Smooth muscle cell (in vitro differentiated cells): ENCODE measurements at regions not wholly inside any gene's neighbourhood (a gene's known extent, or its start where the extent isn't known, plus 50 kb on each side); places are given as distances from the start of the nearest gene placed in this dataset.

Source experiments
- DNase-seq: peaks from one replicate; lab custom pipeline; 2025; ENCODE audit not compliant: unreplicated experiment; lab: John Stamatoyannopoulos, UW
- H2AFZ ChIP-seq: fragments of 200-600 bp; sonication (generic); 2 replicates; pipeline ENCODE4 v1.6.0; 2016; ENCODE audit warnings: antibody characterized with exemption, low read depth, mild to moderate bottlenecking
- H3F3A ChIP-seq: fragments of 200-600 bp; sonication (generic); 2 replicates; pipeline ENCODE4 v1.6.0; 2017; ENCODE audit warnings: antibody characterized with exemption, low read depth
- H3K27ac ChIP-seq: fragments of 200-600 bp; sonication (generic); 2 replicates; pipeline ENCODE4 v1.5.1; 2016; ENCODE audit warnings: low read depth, mild to moderate bottlenecking
- H3K27me3 ChIP-seq: fragments of 200-600 bp; sonication (generic); 2 replicates; pipeline ENCODE4 v1.6.1; 2016; ENCODE audit warnings: low read depth, mild to moderate bottlenecking
- H3K36me3 ChIP-seq: fragments of 200-600 bp; sonication (generic); 2 replicates; pipeline ENCODE4 v1.5.1; 2016; ENCODE audit warnings: low read depth
- H3K4me1 ChIP-seq: fragments of 200-600 bp; sonication (generic); 2 replicates; pipeline ENCODE4 v1.5.1; 2016; ENCODE audit warnings: low read depth
- H3K4me2 ChIP-seq: fragments of 200-600 bp; sonication (generic); 2 replicates; pipeline ENCODE4 v1.6.0; 2016; ENCODE audit warnings: mild to moderate bottlenecking
- H3K4me3 ChIP-seq: fragments of 200-600 bp; sonication (generic); 2 replicates; pipeline ENCODE4 v1.5.1; 2016; ENCODE audit warnings: mild to moderate bottlenecking
- H3K79me2 ChIP-seq: fragments of 200-600 bp; sonication (generic); 2 replicates; pipeline ENCODE4 v1.6.0; 2016; ENCODE audit warnings: low read depth, mild to moderate bottlenecking
- H3K9ac ChIP-seq: fragments of 200-600 bp; sonication (generic); 2 replicates; pipeline ENCODE4 v1.6.0; 2016; ENCODE audit warnings: low read depth
- H3K9me3 ChIP-seq: fragments of 200-600 bp; sonication (generic); replicated peaks from 2 replicates; pipeline ENCODE4 v1.5.1; 2016; ENCODE audit warnings: low read depth
- H4K20me1 ChIP-seq: fragments of 200-600 bp; sonication (generic); 2 replicates; pipeline ENCODE4 v1.6.0; 2016; ENCODE audit warnings: low read depth
- CTCF ChIP-seq: fragments of 200-600 bp; sonication (generic); IDR thresholded peaks from 2 replicates; pipeline ENCODE4 v1.5.1; 2017; ENCODE audit warnings: borderline replicate concordance, mild to moderate bottlenecking, antibody characterized with exemption; ENCODE audit not compliant: insufficient read depth, poor library complexity, severe bottlenecking
- WGBS: methylation state at CpG from one replicate; pipeline ENCODE4 v1.1.7; 2016; ENCODE audit warnings: low lambda C conversion rate; 5-methylcytosine and 5-hydroxymethylcytosine counted together

DNA sequence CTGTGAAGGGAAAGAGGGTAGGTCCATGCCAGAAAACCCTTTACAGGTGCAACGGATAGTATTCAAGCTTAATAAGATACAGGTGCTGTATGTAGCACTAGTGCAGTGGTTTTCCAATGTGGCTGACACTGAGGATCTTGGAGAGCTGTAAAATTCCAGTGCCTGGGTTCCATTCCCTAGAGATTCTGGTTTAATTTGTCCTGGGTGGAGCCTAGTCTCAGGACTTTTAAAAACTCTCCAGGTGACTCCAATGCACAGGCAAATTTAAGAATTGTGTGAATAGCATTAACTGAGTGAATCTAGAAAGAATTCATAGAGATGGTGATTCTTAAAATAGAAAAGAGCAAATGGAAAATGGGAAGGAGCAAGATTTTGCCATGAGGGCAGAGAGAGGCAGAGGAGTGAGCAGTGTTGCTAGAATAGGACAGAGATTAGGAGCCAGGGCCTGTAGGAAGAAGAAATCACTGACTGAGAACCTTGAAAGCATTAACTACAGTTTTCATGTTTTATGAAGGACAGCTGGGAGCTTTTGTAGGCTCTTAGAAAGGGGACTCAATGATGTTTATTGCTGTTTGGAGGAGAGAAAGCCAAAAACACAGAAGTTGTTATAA lies 261.8 kb downstream of the DLEU7 start:
- Histone ChIP-seq H3K27me3 (no peaks in the 10 kb centered on the region), H3K4me2 (peak overlapping the region; percentile 29), H4K20me1 (no peaks in the 10 kb centered on the region), H2AFZ (no peak overlapping the region), H3K36me3 (no peaks in the 10 kb centered on the region), H3K4me3 (no peak overlapping the region), H3K27ac (peak overlapping the region; percentile 57), H3F3A (peaks cover 6% of the 10 kb centered on the region), H3K9ac (no peak overlapping the region), H3K79me2 (no peaks in the 10 kb centered on the region), H3K4me1 (peaks cover 5% of the 10 kb centered on the region), H3K9me3 (no peaks in the 10 kb centered on the region)
- DNase-seq = no peak
- 96% methylated on average over 1 of the region's 1 CpG for WGBS
- no peak for TF ChIP-seq CTCF

- Histone ChIP-seq H3K9me3 (no peaks in the 10 kb centered on the region), H3K27ac (no peak overlapping the region), H3K27me3 (no peaks in the 10 kb centered on the region), H3K4me3 (no peak overlapping the region), H4K20me1 (no peaks in the 10 kb centered on the region), H3K4me1 (peaks cover 15% of the 10 kb centered on the region), H3F3A (peaks cover 6% of the 10 kb centered on the region), H3K4me2 (no peak overlapping the region), H3K79me2 (no peaks in the 10 kb centered on the region), H3K36me3 (no peaks in the 10 kb centered on the region), H2AFZ (no peak overlapping the region), H3K9ac (no peak overlapping the region)
- 66% methylated on average over 10 of the region's 10 CpGs for WGBS
- DNase-seq = no peak
- TF ChIP-seq CTCF = no peak
These were observed 258.5 kb downstream of the DLEU7 start for GRCh38 chr13:50584856-50585580.

- no peak for TF ChIP-seq CTCF
- Histone ChIP-seq H2AFZ (no peak overlapping the region), H3K36me3 (no peaks in the 10 kb centered on the region), H3K4me3 (no peak overlapping the region), H3K4me1 (peaks cover 17% of the 10 kb centered on the region), H3K27ac (no peak overlapping the region), H4K20me1 (no peaks in the 10 kb centered on the region), H3F3A (peaks cover 9% of the 10 kb centered on the region), H3K9me3 (no peaks in the 10 kb centered on the region), H3K27me3 (no peaks in the 10 kb centered on the region), H3K79me2 (no peaks in the 10 kb centered on the region), H3K4me2 (no peak overlapping the region), H3K9ac (no peak overlapping the region)
- no peak for DNase-seq
- WGBS = 73% methylated on average over 6 of the region's 6 CpGs
These were observed 257.6 kb downstream of the DLEU7 start for GRCh38 chr13:50585674-50586413.
